KG1 (cell line): ENCODE measurements at regions not wholly inside any gene's neighbourhood (a gene's known extent, or its start where the extent isn't known, plus 50 kb on each side); places are given as distances from the start of the nearest gene placed in this dataset.
"Not testable (repeated sequence)": the region's sequence is repeated elsewhere in the genome, so short reads cannot be mapped to it uniquely, and the experiment has no call there.

Source experiments
- DNase-seq: peaks from one replicate; lab custom pipeline; 2025; lab: John Stamatoyannopoulos, UW

GRCh38 chr1:57572016-57572415 is 148.2 kb upstream of the DAB1 start:
- DNase-seq = no peak

- DNase-seq = not testable (repeated sequence)
These were observed 134.2 kb upstream of the DAB1 start for GRCh38 chr1:57558066-57558465.

GRCh38 chr1:57553666-57554065 is 129.8 kb upstream of the DAB1 start:
- no peak for DNase-seq

GRCh38 chr1:57551476-57551875 is 127.6 kb upstream of the DAB1 start:
- no peak for DNase-seq

GRCh38 chr1:57550092-57550491 is 126.2 kb upstream of the DAB1 start:
- DNase-seq = no peak

GRCh38 chr1:57549300-57549699 is 125.4 kb upstream of the DAB1 start:
- DNase-seq = no peak

GRCh38 chr1:57546549-57547330 is 122.9 kb upstream of the DAB1 start:
- DNase-seq = no peak

GRCh38 chr1:57544345-57544744 is 120.5 kb upstream of the DAB1 start:
- DNase-seq = no peak

- no peak for DNase-seq
These were observed 113.0 kb upstream of the DAB1 start for GRCh38 chr1:57536749-57537423.

- no peak for DNase-seq
These were observed 108.4 kb upstream of the DAB1 start for GRCh38 chr1:57532299-57532698.

- not testable (repeated sequence) for DNase-seq
These were observed 107.0 kb upstream of the DAB1 start for GRCh38 chr1:57530911-57531260.

GRCh38 chr1:57530206-57530910 is 106.5 kb upstream of the DAB1 start:
- DNase-seq = no peak

- DNase-seq = no peak
These were observed 98.7 kb upstream of the DAB1 start for GRCh38 chr1:57522575-57522974.

- no peak for DNase-seq
These were observed 97.1 kb upstream of the DAB1 start for GRCh38 chr1:57520743-57521515.

GRCh38 chr1:57518496-57518895 is 94.6 kb upstream of the DAB1 start:
- DNase-seq = no peak

- DNase-seq = no peak
These were observed 93.9 kb upstream of the DAB1 start for GRCh38 chr1:57517587-57518374.

- no peak for DNase-seq
These were observed 88.5 kb upstream of the DAB1 start for GRCh38 chr1:57512386-57512785.

- DNase-seq = no peak
These were observed 83.1 kb upstream of the DAB1 start for GRCh38 chr1:57506941-57507340.

- no peak for DNase-seq
These were observed 79.5 kb upstream of the DAB1 start for GRCh38 chr1:57503337-57503736.

GRCh38 chr1:57500136-57500830 is 76.4 kb upstream of the DAB1 start:
- no peak for DNase-seq

- no peak for DNase-seq
These were observed 70.7 kb upstream of the DAB1 start for GRCh38 chr1:57494530-57495079.
